ENCODE measurements at regions not wholly inside any gene's neighbourhood (a gene's known extent, or its start where the extent isn't known, plus 50 kb on each side); places are given as distances from the start of the nearest gene placed in this dataset.

DNA sequence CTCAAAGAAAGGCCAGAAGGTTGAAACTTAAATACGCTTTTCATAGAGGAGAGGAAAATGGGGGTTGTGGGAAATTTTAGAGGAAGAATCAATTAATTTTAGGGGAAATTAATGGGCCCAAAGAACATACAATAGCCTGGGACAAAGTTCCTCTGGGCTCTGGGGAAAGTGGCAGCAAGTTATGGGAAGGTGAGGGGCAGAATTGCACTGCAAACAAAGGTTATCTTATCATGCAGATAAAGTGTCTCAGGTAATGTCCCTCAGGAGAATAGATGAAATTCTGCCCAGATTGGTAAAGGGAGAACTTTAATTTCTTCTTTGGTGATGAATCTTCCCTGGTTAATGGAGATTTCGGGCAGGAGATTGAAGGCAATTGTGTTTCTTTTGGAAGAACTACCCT is 326.1 kb upstream of the SLC24A2 start:
- DNase-seq = no peak

DNA sequence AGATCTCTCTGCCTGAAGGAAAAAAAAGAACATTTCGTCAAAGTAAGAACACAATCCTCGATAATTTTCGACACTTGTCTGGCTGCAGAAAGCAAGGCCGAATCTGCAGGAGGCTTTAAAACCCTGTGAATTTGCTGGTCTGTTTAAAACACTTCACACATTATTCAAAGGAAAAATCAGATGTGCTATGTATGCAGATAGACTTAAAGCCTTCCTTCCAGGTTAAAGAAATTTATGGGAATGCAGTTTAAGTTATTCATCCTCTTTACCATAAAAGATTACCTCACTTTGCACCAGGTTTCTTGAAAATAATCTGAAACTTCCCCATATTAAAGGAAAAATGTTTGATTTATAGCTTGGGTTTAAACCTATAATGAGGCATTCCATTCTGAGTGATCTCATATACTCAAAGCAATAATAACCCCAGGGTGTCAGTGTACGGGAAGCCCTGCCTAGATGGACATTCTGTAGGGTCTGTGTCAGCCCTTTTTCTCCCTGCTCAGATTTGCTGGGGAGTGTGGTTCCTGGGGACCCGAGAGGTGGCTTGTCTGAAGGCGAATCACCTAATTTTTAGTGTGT is 323.5 kb upstream of the SLC24A2 start:
- no peak for DNase-seq

DNA sequence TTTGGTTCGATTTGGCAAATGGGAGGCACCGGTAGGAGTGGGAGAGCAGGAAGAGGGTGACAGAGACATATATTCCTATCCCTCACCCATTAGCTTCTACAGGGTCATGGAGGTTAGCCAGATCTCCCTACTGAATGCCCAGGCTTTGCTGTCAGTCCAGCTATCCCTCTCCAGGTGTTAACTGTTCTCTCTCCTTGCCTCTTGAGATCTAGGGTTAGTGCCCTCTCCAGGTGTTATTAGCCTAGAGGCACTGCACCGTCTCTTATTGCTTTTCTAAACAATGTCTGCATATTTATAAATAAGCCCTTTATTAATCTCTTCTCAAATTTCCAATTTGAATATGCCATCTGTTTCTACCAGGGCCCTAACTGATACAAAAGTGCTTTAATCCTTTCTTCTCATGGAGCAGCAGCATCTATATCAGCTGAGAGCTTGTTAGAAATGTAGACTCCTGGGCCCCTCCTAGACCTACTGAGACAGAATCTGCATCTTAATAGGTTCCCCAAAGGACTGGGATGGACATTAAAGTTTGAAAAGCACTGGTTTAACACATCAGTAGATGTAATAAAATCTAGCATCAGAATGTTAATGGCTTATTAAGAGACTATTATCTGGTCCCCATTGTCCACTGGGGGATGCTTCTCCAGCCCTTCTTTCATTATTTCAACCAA is 322.5 kb upstream of the SLC24A2 start:
- no peak for DNase-seq

- DNase-seq = no peak
Measured at GRCh38 chr9:20095430-20096092, 306.7 kb upstream of the SLC24A2 start.

DNA sequence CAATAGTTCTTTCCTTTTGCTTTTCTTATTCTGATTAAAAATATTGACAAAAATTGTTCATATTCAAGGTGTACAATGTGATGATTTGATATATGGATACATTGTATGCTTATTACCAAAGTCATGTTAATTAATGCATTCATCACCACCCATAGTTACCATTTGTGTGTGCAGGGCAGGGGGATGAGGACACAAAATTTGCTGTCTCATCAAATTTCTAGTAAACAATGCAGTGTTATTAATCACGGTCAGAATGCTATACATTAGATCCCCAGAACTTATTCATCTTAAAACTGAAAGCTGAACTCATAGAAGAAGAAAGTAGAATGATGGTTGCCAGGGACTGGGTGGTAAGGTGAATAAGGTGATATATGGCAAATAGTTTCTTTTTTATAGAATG is 303.7 kb upstream of the SLC24A2 start:
- DNase-seq = no peak

DNA sequence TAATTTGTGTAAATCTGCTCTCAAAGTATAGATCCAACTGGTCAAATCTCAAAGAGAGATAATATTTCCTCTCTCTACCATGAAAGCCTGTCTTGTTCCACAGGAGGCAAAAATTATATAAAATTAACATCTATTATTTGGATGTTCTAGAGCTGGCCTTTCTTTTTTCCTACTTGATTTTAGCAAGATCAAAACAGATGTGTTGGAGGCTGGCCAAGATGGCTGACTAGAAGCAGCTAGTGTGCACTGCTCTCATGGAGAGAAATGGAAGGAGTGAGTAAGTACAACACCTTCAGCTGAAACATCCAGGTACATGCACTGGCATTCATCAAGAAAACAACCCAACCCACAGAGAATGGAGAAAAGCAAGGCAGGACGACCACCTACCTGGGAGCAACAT is 298.6 kb upstream of the SLC24A2 start:
- DNase-seq = no peak

DNA sequence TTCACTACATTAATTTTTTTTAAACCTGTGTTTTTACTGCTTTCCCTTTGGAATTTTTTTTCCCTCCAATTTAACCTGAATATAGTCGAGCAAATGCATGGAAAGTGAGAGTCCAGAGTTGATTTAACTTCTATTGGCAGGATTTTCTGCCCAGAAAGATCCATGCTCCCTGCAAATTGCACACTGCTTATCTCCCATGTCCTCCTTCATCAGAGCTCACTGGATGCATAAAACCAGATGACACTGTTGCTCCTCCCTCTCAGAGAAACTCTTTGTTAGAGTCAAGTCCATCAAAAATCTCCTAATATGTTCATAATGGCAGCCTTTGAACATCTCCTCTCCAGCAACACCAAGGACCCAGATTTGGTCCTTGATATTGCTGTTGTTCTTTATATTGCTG is 297.0 kb upstream of the SLC24A2 start:
- no peak for DNase-seq

DNA sequence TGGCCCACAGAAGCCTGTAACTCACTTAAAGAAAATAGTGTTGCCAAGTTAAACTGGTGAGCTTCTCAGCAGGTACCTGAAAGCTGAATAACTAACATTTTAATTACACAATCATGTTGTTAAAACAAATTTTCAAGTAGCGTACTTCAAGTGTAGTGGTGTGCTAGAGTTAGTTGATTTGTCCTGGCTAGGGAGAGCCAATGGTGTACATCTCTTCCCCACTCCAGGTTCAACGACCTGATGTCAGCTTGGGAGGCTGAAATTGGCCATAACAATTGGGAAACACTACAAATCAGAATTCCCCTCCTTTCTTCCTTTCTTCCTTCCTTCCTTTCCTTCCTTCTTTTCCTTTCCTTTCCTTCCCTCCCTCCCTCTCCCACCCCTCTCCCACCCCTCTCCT is 295.3 kb upstream of the SLC24A2 start:
- no peak for DNase-seq

- DNase-seq = no peak
Measured at GRCh38 chr9:20083390-20083789, 294.6 kb upstream of the SLC24A2 start.

DNA sequence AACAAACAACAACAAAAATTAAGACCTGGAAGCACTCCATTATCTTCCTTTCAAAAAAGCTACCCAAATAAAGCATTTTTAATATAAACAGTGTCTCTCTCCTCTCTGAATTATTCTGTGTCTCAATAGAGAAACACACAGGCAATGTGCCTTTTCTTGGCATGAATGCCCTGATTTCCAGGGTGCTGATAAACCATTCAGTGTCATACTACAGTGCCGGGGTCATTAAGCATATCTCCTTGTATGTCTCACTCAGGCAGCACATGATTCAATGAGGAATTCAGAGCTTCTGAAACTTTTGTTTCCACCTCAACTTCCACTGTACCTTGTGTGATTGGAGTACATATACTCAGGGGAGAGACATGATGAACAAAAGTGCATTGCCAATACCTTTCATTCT is 294.0 kb upstream of the SLC24A2 start:
- no peak for DNase-seq

- no peak for DNase-seq
Measured at GRCh38 chr9:20082406-20082805, 293.6 kb upstream of the SLC24A2 start.

DNA sequence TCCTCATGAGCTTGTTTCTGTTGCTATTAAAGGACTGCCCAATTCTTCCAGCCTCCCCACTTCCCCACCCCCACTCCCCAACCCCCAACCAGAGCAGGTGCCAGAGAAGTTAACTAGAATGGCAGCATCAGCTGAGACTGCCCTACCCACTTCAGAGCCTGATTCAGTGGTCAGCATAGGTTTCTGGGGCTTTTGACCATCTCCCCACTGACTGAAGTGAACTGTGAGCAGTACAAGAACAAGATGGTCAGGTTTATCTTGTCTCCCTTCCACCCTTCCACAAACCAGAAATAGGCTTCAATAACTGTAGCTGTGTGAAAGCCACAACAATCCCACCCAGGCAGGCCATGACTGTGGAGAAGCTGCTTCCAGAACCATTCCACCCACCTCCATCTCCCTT is 289.4 kb upstream of the SLC24A2 start:
- DNase-seq = no peak

DNA sequence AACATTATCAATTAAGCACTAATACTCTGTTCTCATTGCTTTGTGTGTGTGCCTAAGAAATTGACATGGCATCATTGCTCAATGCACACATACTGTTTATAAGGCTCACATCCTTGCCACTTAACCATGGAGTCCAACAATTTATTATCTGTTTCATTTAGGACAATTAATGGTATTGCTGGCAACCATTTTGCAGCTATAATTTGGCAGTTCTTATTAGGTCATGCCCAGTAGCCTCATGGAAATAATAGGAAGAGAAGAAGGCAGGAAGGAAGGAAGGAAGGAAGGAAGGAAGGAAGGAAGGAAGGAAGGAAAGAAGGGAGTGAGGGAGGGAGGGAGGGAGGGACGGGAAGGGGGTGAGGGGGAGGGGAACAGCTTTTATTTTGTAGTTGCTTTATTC is 285.5 kb upstream of the SLC24A2 start:
- DNase-seq = no peak

DNA sequence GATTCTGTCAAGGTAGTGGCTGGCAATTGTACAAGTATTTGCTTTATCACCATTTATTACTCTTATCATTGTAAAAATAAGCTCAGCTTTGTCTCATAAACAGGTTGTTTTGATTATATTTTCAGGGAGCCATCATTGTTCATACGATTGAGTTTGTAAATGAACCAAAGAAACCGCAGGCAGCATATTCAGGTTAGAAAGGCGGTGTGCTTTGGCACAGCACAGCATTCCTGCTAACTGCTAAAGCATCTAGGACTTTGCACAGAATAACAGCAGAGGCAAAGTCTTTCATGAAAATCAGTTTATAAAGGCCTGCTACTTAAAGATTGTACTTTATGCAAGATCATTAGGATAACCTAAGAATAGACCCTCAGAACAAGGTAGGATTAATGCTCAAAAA is 281.5 kb upstream of the SLC24A2 start:
- no peak for DNase-seq

DNA sequence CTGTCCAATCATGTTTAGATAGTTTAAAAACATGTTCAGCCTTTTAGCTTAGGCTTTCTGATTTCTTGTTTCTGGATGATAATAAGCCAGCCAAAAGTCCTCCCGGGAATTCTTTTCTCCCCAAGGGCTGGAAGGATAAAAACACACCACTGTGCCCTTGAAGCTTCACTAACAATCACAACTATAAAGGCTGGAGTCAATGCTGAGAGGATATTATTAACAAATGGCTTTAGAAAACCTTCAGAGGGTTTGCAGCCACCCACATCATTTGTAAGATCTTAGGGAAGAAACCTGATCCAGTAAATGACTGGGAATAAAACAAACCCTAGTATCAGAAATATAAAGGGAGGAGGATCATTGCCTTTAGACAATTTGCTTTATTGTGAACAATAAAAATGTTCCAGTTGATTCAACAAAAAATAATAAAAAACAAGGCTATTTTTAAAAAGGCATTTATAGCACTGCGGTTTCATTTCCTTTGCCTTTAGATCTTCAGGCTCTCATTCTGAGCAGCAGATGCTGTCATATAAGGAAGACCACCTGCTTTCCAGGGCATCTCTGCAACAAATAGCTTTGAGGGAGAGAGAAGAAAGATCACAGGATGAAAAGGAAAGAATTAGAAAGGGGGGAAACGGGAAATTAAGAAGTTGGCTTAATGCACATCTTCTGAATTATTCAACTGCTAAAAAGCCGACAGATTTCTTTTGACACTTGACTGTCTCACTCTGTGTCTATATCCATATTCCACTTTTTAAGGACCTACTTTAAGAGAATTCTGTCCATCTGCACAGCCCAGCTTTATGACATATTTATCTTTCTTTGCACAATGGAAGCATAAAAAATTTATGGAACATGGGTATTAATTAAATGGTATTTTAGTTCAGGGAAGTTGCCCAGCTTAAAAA is 277.2 kb upstream of the SLC24A2 start:
- no peak for DNase-seq

GRCh38 chr9:20065046-20065445 is 276.2 kb upstream of the SLC24A2 start:
- no peak for DNase-seq

DNA sequence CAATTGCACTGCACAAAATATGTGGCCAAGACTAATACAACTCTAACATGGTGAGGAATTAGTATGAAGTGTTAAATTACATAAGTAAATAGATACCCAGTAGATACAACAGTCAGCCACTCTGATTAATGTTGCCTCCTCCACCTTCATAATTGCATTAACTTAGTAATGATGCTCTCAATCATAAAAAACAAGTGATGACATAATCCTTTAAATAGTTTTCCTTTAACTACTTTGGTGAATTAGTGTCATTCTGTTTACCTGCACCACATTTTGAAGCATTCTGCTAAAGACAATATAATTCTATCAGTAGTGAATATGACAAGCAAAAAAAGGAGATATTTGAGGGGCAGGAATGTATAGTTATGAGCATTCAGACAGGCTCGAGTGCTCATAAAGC is 265.9 kb upstream of the SLC24A2 start:
- DNase-seq = no peak

GRCh38 chr9:20048985-20049384 is 260.1 kb upstream of the SLC24A2 start:
- DNase-seq = no peak

- DNase-seq = no peak
Measured at GRCh38 chr9:20048437-20048836, 259.6 kb upstream of the SLC24A2 start.

DNA sequence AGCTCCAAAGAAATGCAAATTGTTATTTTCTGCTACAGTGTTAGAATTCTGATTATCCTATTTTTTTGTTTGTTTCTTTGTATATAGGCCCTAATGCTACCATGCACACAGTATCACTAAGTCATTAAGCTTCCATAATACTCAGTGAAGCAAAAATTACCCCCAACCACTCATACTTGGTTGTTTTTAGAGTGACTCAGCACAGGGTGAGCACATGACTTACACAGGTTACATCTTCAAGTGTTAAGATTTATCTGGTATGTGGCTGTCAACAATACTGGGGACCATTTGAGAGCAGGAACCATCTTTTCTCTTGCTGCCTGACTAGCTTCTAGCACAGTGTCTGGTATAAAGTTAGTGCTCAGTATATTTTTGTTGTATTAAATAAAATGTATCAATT is 255.8 kb upstream of the SLC24A2 start:
- DNase-seq = no peak

- DNase-seq = no peak
Measured at GRCh38 chr9:20043461-20043860, 254.6 kb upstream of the SLC24A2 start.

- no peak for DNase-seq
Measured at GRCh38 chr9:20043035-20043434, 254.2 kb upstream of the SLC24A2 start.

DNA sequence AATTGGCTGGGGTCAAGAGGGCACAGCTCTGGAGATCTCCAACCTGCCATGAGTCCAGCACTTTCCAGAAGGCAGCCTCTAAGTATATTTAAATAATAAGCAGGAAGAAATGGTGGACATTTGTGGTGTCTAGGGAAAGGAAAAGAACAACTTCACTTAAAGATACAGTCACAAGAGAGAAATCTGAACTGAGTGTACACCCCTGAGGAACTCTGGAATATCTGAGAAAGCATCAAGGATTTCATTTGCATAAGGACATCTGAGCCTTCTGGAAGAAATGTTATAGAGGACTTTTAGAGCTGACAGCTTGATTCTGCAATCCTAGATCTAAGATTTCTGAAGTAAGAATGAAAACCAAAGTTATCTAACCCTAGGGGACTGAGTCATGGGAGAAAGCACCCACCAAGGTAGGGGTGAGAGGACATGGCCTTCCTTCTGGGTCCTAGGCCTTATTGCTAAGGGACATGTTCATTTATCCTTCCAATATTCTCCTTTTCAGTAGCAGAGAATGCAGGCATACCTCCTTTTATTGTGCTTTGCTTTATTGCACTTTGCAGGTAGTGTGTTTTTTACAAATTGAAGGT is 253.4 kb upstream of the SLC24A2 start:
- no peak for DNase-seq

Measured in inflammatory macrophage treated with lipopolysaccharide for 1 hour (primary cell).